ENCODE measurements at regions not wholly inside any gene's neighbourhood (a gene's known extent, or its start where the extent isn't known, plus 50 kb on each side); places are given as distances from the start of the nearest gene placed in this dataset.

- TF ChIP-seq POLR2AphosphoS5 (IDR thresholded peaks at IDR 0.05; ENCODE audit: borderline replicate concordance, low read depth, low read length), result no peak
- no peak for TF ChIP-seq EZH2 (IDR thresholded peaks at IDR 0.05)
Observed at GRCh38 chr7:13035233-13035632, 347.8 kb downstream of the ARL4A start.
